Loucy (cell line): ENCODE measurements at regions not wholly inside any gene's neighbourhood (a gene's known extent, or its start where the extent isn't known, plus 50 kb on each side); places are given as distances from the start of the nearest gene placed in this dataset.
"Not testable (repeated sequence)": the region's sequence is repeated elsewhere in the genome, so short reads cannot be mapped to it uniquely, and the experiment has no call there.

ENCODE experiments used
- CTCF ChIP-seq: fragments of 200-600 bp; sonication (generic); conservative IDR thresholded peaks from 2 replicates; pipeline ENCODE4 v1.5.1; 2014; ENCODE audit warnings: mild to moderate bottlenecking, antibody characterized with exemption, low read length
- EZH2phosphoT487 ChIP-seq: fragments of 200-600 bp; IDR thresholded peaks from 2 replicates; pipeline ENCODE4 v1.6.1; 2018; ENCODE audit warnings: antibody characterized with exemption, mild to moderate bottlenecking, moderate library complexity, borderline replicate concordance

- TF ChIP-seq CTCF, EZH2phosphoT487: not testable (repeated sequence)
These were observed 61.0 kb upstream of the PKN2 start for GRCh38 chr1:88623101-88623500.
